ENCODE measurements at regions not wholly inside any gene's neighbourhood (a gene's known extent, or its start where the extent isn't known, plus 50 kb on each side); places are given as distances from the start of the nearest gene placed in this dataset.

DNA sequence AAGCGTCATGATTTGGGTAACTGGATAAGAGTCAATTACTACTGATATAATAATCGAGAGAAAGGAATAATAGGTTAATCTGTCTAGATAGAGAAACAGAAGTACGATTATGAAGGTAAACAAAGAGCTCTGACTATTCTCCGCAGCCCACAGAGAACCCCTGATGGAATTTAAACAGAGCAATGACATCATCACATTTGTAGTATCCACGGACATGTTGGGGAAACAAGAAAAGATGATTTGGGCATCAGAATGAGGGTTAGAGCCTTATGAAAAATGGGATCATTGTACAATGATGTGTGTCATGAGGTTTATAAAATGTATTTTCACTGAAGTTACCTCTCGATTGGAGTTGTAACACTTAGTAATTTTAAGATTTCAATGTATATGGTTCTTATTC is 129.9 kb downstream of the DTHD1 start:
- TF ChIP-seq POLR2A (IDR thresholded peaks at IDR 0.05) = no peak
- TF ChIP-seq, protein P1, sequence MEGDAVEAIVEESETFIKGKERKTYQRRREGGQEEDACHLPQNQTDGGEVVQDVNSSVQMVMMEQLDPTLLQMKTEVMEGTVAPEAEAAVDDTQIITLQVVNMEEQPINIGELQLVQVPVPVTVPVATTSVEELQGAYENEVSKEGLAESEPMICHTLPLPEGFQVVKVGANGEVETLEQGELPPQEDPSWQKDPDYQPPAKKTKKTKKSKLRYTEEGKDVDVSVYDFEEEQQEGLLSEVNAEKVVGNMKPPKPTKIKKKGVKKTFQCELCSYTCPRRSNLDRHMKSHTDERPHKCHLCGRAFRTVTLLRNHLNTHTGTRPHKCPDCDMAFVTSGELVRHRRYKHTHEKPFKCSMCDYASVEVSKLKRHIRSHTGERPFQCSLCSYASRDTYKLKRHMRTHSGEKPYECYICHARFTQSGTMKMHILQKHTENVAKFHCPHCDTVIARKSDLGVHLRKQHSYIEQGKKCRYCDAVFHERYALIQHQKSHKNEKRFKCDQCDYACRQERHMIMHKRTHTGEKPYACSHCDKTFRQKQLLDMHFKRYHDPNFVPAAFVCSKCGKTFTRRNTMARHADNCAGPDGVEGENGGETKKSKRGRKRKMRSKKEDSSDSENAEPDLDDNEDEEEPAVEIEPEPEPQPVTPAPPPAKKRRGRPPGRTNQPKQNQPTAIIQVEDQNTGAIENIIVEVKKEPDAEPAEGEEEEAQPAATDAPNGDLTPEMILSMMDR (IDR thresholded peaks at IDR 0.05) = no peak
